Aorta (tissue), 5 donors: ENCODE measurements at regions not wholly inside any gene's neighbourhood (a gene's known extent, or its start where the extent isn't known, plus 50 kb on each side); places are given as distances from the start of the nearest gene placed in this dataset.
"Not testable (repeated sequence)": the region's sequence is repeated elsewhere in the genome, so short reads cannot be mapped to it uniquely, and the experiment has no call there.

Experiments
- ATAC-seq: fragments of 200-7000 bp; cut with Tn5 transposase; one replicate; pipeline ENCODE4 v1.9.1; 2022; ENCODE audit warnings: moderate library complexity; ENCODE audit not compliant: low FRiP score
- DNase-seq, 2 donors: peaks; one replicate each; pipeline ENCODE4 v3.0.0-alpha.2; 2020
- H3K27ac ChIP-seq, 2 donors: one replicate each; pipeline ENCODE4 v1.5.1; 2013; ENCODE audit warnings: low read length in 2 of 2, mild to moderate bottlenecking in 2 of 2, moderate library complexity in 2 of 2, control low read depth in 1 of 2, inconsistent platforms in 1 of 2, low read depth in 1 of 2
- H3K27me3 ChIP-seq, 2 donors: one replicate each; pipeline ENCODE4 v1.6.1; 2013; ENCODE audit warnings: control low read depth in 1 of 2, low read length in 1 of 2, mild to moderate bottlenecking in 1 of 2, moderate library complexity in 1 of 2; ENCODE audit not compliant: insufficient read depth in 2 of 2, control insufficient read depth in 1 of 2
- H3K36me3 ChIP-seq, 2 donors: one replicate each; pipeline ENCODE4 v1.6.1; 2013; ENCODE audit warnings: control low read depth in 1 of 2, low read length in 1 of 2, mild to moderate bottlenecking in 1 of 2; ENCODE audit not compliant: insufficient read depth in 2 of 2, control insufficient read depth in 1 of 2
- H3K4me1 ChIP-seq, 2 donors: one replicate each; pipeline ENCODE4 v1.6.1; 2013; ENCODE audit warnings: low read length in 2 of 2, control low read depth in 1 of 2, mild to moderate bottlenecking in 1 of 2, moderate library complexity in 1 of 2; ENCODE audit not compliant: insufficient read depth in 2 of 2, control insufficient read depth in 1 of 2
- H3K4me3 ChIP-seq, 2 donors: one replicate each; pipeline ENCODE4 v1.5.1; 2013; ENCODE audit warnings: low read length in 2 of 2, control low read depth in 1 of 2, mild to moderate bottlenecking in 1 of 2
- H3K9me3 ChIP-seq: one replicate; pipeline ENCODE4 v1.6.1; 2013; ENCODE audit warnings: mild to moderate bottlenecking, low read length; ENCODE audit not compliant: control insufficient read depth
- WGBS, 2 donors: extraction: QIAGEN DNeasy Blood & Tissue Kit; methylation state at CpG; one replicate each; pipeline ENCODE4 v1.1.7; 2013; 5-methylcytosine and 5-hydroxymethylcytosine counted together
- intact Hi-C, 2 donors: fragments of 100-400 bp; cut with DNase I; formaldehyde crosslinking; loops; one replicate each; pipeline versions ENCODE4 v1.14.2 to v1.15.0; 2022
- donor health status: healthy with polysubstance abuse.
- donor health status: Bipolar disorder and iron deficiency.
- donor health status: DM: no; HTN: no; CAD: no.
- donor health status: DM: no; HTN: no; CAD: no.
- donor health status: DM: yes; HTN: yes; CAD: no.

- H3K4me1 ChIP-seq, ATAC-seq, H3K27me3 ChIP-seq, H3K36me3 ChIP-seq, H3K9me3 ChIP-seq, H3K4me3 ChIP-seq, DNase-seq, intact Hi-C loops, H3K27ac ChIP-seq: not testable (repeated sequence)
- WGBS, 2 donors: 35 to 46% methylated on average over 2 of the region's 2 CpGs
Observed at GRCh38 chr18:14606546-14606945, 63.1 kb upstream of the POTEC start.

GRCh38 chr18:14607360-14607759 is 64.0 kb upstream of the POTEC start:
- 0% methylated on average over 1 of the region's 1 CpG for WGBS, 2 donors
- H3K4me3 ChIP-seq, ATAC-seq, H3K27ac ChIP-seq, H3K4me1 ChIP-seq, H3K9me3 ChIP-seq, intact Hi-C loops, DNase-seq, H3K27me3 ChIP-seq, H3K36me3 ChIP-seq: not testable (repeated sequence)

GRCh38 chr18:14612422-14612821 is 69.0 kb upstream of the POTEC start:
- intact Hi-C loops, H3K36me3 ChIP-seq, H3K27me3 ChIP-seq, H3K27ac ChIP-seq, H3K4me3 ChIP-seq, DNase-seq, H3K4me1 ChIP-seq, H3K9me3 ChIP-seq, ATAC-seq: not testable (repeated sequence)

GRCh38 chr18:14614485-14614884 is 71.1 kb upstream of the POTEC start:
- H3K4me1 ChIP-seq, H3K27ac ChIP-seq, H3K4me3 ChIP-seq, H3K36me3 ChIP-seq, H3K27me3 ChIP-seq, intact Hi-C loops, DNase-seq, ATAC-seq, H3K9me3 ChIP-seq: not testable (repeated sequence)
- 65 to 83% methylated on average over 3 of the region's 4 CpGs for WGBS, 2 donors

GRCh38 chr18:14627336-14627735 is 83.9 kb upstream of the POTEC start:
- intact Hi-C loops, H3K27me3 ChIP-seq, DNase-seq, H3K36me3 ChIP-seq, ATAC-seq, H3K27ac ChIP-seq, H3K4me1 ChIP-seq, H3K9me3 ChIP-seq, H3K4me3 ChIP-seq: not testable (repeated sequence)
- 68 to 71% methylated on average over 3 of the region's 5 CpGs for WGBS, 2 donors

GRCh38 chr18:14628323-14628978 is 85.1 kb upstream of the POTEC start:
- intact Hi-C loops, H3K36me3 ChIP-seq: not testable (repeated sequence)

GRCh38 chr18:14628979-14629325 is 85.6 kb upstream of the POTEC start:
- H3K4me3 ChIP-seq, ATAC-seq, H3K27ac ChIP-seq, H3K4me1 ChIP-seq, intact Hi-C loops, H3K36me3 ChIP-seq, H3K9me3 ChIP-seq, DNase-seq, H3K27me3 ChIP-seq: not testable (repeated sequence)
- WGBS, 2 donors: 24 to 44% methylated on average over 1 of the region's 1 CpG

More at GRCh38 chr18:14628323-14628978, 85.1 kb upstream of the POTEC start:
- not testable (repeated sequence) for H3K4me3 ChIP-seq, H3K27ac ChIP-seq, DNase-seq, H3K4me1 ChIP-seq, H3K9me3 ChIP-seq, ATAC-seq, H3K27me3 ChIP-seq
- 11 to 17% methylated on average over 3 of the region's 3 CpGs for WGBS, 2 donors

GRCh38 chr18:14632976-14633375 is 89.6 kb upstream of the POTEC start:
- ATAC-seq, DNase-seq, H3K27me3 ChIP-seq, H3K4me1 ChIP-seq, H3K9me3 ChIP-seq, H3K27ac ChIP-seq, H3K36me3 ChIP-seq, intact Hi-C loops, H3K4me3 ChIP-seq: not testable (repeated sequence)
- 92 to 93% methylated on average over 14 to 16 of the region's 16 CpGs for WGBS, 2 donors

- DNase-seq, intact Hi-C loops, H3K4me3 ChIP-seq, H3K4me1 ChIP-seq, H3K27ac ChIP-seq, H3K36me3 ChIP-seq, H3K9me3 ChIP-seq, ATAC-seq, H3K27me3 ChIP-seq: not testable (repeated sequence)
- WGBS, 2 donors: 66 to 70% methylated on average over 3 to 5 of the region's 5 CpGs
Observed at GRCh38 chr18:14638008-14638407, 94.6 kb upstream of the POTEC start.
